RWPE1 (cell line): ENCODE measurements at regions not wholly inside any gene's neighbourhood (a gene's known extent, or its start where the extent isn't known, plus 50 kb on each side); places are given as distances from the start of the nearest gene placed in this dataset.

Experiments used
- CTCF ChIA-PET: fragments of 350-600 bp; sonication (Branson Sonifier 250); formaldehyde crosslinking; extraction: SDS; loops from one replicate; lab custom pipeline; 2021; lab: Yijun Ruan, JAX
- POLR2A ChIA-PET: fragments of 400-600 bp; formaldehyde crosslinking; extraction: SDS; loops from one replicate; lab custom pipeline; 2020; ENCODE audit warnings: antibody characterized with exemption; ENCODE audit not compliant: low non-redundant PET; lab: Yijun Ruan, JAX
- DNase-seq: peaks from one replicate; pipeline ENCODE4 v3.0.0; 2012; ENCODE audit warnings: low spot score
- H3K27ac ChIP-seq: fragments of 450-650 bp; 2 replicates; pipeline ENCODE4 v1.5.1; 2017
- TF ChIP-seq, protein P1 (sequence below): fragments of 450-650 bp; conservative IDR thresholded peaks from 2 replicates; pipeline ENCODE4 v1.5.1; 2017; ENCODE audit warnings: low read depth, mild to moderate bottlenecking

DNA sequence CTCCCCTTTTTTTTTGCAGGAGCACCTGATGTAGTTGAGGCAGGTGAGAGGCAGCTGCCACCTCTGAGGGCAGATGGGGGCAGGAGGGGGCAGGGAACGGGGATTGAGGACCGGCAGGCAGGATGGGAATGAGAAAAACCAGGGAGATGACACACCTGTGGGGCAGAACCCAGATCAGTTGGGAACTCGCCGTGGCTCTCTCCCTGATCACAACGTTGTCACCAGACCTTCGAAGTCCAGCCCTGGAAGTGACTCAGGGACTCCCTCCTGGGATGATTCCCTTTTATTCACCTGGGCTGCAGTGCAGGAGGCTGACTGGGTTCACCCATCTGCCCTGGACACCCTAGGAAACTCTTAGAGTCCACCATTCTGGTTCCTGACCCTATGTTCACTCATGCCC is 127.2 kb downstream of the MXRA5 start:
- TF ChIP-seq, protein P1, sequence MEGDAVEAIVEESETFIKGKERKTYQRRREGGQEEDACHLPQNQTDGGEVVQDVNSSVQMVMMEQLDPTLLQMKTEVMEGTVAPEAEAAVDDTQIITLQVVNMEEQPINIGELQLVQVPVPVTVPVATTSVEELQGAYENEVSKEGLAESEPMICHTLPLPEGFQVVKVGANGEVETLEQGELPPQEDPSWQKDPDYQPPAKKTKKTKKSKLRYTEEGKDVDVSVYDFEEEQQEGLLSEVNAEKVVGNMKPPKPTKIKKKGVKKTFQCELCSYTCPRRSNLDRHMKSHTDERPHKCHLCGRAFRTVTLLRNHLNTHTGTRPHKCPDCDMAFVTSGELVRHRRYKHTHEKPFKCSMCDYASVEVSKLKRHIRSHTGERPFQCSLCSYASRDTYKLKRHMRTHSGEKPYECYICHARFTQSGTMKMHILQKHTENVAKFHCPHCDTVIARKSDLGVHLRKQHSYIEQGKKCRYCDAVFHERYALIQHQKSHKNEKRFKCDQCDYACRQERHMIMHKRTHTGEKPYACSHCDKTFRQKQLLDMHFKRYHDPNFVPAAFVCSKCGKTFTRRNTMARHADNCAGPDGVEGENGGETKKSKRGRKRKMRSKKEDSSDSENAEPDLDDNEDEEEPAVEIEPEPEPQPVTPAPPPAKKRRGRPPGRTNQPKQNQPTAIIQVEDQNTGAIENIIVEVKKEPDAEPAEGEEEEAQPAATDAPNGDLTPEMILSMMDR = no peak
- H3K27ac ChIP-seq = no peak overlapping the region
- no peak for DNase-seq
- CTCF ChIA-PET = interaction anchor here (0.7 kb wide), 1 partner anchor 418 kb away, joined by 3 read pairs; no protein-coding TSS in a partner anchor
- POLR2A ChIA-PET = no interaction called here

DNA sequence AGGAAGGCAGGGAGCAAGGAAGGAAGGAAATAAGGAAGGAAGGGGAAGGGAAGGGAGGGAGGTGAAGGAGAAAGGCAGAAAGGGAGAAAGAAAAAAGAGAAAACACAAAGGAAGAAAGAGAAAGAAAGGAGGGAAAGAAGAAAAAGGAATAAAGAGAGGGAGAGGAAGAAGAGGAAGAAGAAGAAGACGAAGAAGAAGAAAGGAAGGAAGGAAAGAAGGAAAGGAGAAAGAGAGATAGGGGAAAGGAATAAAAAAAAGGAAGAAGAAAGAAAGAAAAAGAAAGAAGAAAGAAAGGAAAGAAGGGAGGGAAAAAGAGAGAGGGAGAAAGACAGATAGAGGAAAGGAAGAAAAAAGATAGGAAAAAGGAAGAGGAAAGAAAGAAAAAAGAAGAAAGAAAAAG is 128.0 kb downstream of the MXRA5 start:
- ChIA-PET CTCF (interaction anchor here (0.7 kb wide), 1 partner anchor 419 kb away, joined by 3 read pairs; no protein-coding TSS in a partner anchor), POLR2A (no interaction called here)
- H3K27ac ChIP-seq = no peak overlapping the region
- DNase-seq = no peak
- TF ChIP-seq, protein P1 = no peak

DNA sequence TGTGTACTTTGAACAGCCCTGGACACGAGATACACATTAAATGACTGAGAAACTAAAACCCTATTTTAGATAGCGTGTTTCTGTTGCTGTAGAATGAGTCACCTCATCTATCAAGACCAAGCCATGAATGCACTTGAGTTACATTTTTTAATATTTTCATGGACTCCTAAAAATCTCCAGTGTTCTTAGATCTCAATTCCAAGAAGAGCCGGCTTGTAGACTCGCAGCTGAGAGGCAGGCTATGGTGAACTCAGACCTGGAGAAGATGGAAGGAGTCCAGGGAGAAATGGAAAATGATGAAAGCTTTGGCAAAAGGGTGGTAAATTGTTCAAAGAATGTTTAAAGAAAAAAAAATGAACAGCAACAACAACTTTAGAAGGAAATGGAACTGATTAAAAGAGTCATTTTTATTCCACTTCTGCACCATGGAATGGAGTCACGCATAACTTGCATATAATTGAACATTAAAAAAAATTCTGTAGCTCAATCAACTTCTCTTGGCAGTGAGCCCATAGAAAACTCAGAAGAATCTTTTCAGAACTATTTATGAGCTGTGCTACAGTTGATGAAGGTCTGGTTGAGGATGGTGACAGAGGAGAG is 129.8 kb downstream of the MXRA5 start:
- ChIA-PET CTCF (no interaction called here), POLR2A (no interaction called here)
- no peak overlapping the region for H3K27ac ChIP-seq
- DNase-seq = no peak
- TF ChIP-seq, protein P1 = no peak

DNA sequence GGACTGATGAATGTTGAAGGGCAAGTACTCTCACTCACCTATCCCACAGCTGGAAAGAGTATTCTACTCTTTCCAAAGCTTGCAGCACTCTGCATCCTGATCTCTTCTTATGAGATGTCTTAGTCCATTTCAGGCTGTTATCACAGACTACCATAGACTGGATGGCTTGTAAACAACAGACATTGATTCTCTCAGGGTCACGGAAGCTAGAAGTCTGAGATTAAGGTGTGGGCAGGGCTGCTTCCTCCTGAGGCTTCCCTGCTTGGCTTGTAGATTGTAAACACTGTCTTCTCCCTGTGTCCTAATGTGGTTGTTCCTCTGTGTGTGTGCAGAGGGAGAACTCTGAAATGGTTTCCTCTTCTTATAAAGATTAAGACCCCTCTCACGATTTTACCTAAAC is 131.2 kb downstream of the MXRA5 start:
- DNase-seq = no peak
- ChIA-PET POLR2A (no interaction called here), CTCF (no interaction called here)
- H3K27ac ChIP-seq = no peak overlapping the region
- TF ChIP-seq, protein P1 = no peak

DNA sequence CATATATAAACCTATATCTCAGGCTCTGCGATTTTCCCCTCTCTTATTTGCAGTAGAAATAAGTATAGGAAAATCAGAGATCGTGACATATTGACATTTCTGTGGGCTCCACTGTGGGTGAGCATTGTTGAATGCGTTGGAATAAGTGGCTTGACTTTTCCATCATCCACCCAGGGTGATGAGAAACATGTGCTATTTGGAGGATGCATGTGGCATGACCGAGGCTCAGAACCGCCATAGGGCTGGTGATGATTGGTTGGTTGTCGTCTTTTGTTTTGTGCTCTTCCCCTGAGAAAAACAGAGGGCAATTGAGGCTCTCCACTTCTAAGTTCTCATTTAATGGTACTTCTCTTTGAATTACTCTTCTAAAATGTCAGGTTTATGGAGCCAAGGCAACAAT is 140.1 kb downstream of the MXRA5 start:
- ChIA-PET POLR2A (no interaction called here), CTCF (no interaction called here)
- TF ChIP-seq, protein P1 = no peak
- H3K27ac ChIP-seq = no peak overlapping the region
- no peak for DNase-seq

DNA sequence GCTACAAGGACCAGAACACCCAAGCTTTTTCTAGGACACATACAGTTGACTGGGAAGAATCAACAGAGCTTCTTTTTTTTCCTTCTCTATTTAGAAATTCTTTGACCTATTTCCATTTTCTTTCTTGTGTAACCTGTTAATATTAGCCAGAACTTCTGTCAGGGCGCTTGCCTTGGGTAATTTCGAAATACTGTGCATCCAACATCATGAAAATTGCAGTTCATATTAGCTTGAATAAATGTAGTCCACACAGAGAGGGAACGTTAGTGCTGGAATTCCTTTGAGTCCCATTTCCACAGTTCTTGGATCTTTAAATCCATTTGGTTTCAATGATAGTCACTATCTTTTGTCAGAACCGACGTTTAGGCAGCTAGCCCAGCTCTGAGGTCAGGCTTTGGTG is 141.8 kb downstream of the MXRA5 start:
- POLR2A ChIA-PET = no interaction called here
- H3K27ac ChIP-seq = no peak overlapping the region
- TF ChIP-seq, protein P1 = no peak
- DNase-seq = no peak
- CTCF ChIA-PET = interaction anchor here (1.0 kb wide), 1 partner anchor 87 kb away, joined by 3 read pairs; no protein-coding TSS in a partner anchor
